Panc1 (cell line): ENCODE measurements at regions not wholly inside any gene's neighbourhood (a gene's known extent, or its start where the extent isn't known, plus 50 kb on each side); places are given as distances from the start of the nearest gene placed in this dataset.

Source experiments
- ATAC-seq: fragments of 200-7000 bp; cut with Tn5 transposase; 2 replicates; pipeline ENCODE4 v1.9.1; 2020; ENCODE audit warnings: mild to moderate bottlenecking, moderate library complexity
- BruUV-seq: library from RNA; stranded (reverse); fragments of 400-500 nt; replicated peaks from 2 replicates; lab custom pipeline; 2021; lab: Mats Ljungman, UMichigan
- CTCF ChIA-PET: fragments of 300-600 bp; sonication (Branson Sonifier 250); formaldehyde crosslinking; loops from one replicate; lab custom pipeline; 2022; ENCODE audit warnings: antibody characterized with exemption; lab: Charles Lee
- POLR2A ChIA-PET: fragments of 300-600 bp; sonication (Branson Sonifier 250); formaldehyde crosslinking; loops from one replicate; lab custom pipeline; 2022; ENCODE audit warnings: antibody characterized with exemption; lab: Charles Lee
- DNase-seq: peaks from one replicate; pipeline ENCODE4 v3.0.0-alpha.2; 2010; ENCODE audit warnings: low read depth, low spot score
- H3K27ac ChIP-seq: 2 replicates; pipeline ENCODE4 v1.5.1; 2011; ENCODE audit warnings: mild to moderate bottlenecking, low read length, inconsistent platforms
- H3K27me3 ChIP-seq: fragments of 200-500 bp; sonication (Bioruptor generic); 2 replicates; pipeline ENCODE4 v1.6.0; 2014; ENCODE audit warnings: low read length, inconsistent platforms; ENCODE audit not compliant: control insufficient read depth, insufficient read depth
- H3K36me3 ChIP-seq: fragments of 200-500 bp; sonication (Bioruptor generic); 2 replicates; pipeline ENCODE4 v1.5.1; 2014; ENCODE audit warnings: inconsistent platforms, mild to moderate bottlenecking, low read length, moderate library complexity; ENCODE audit not compliant: control insufficient read depth, insufficient read depth
- H3K4me1 ChIP-seq: 2 replicates; pipeline ENCODE4 v1.5.1; 2011; ENCODE audit warnings: inconsistent platforms, mild to moderate bottlenecking, low read length, moderate library complexity; ENCODE audit not compliant: control insufficient read depth, insufficient read depth
- H3K4me3 ChIP-seq, 2 experiments: 2 replicates each; pipeline ENCODE4 v1.5.1; 2011 to 2012; ENCODE audit warnings: low read depth in 2 of 2, low read length in 2 of 2, mild to moderate bottlenecking in 2 of 2, inconsistent platforms in 1 of 2, moderate library complexity in 1 of 2
- H3K9me3 ChIP-seq: fragments of 200-500 bp; sonication (Bioruptor generic); 2 replicates; pipeline ENCODE4 v1.5.1; 2014; ENCODE audit warnings: low read depth, mild to moderate bottlenecking, inconsistent platforms, low read length, moderate library complexity; ENCODE audit not compliant: control insufficient read depth, insufficient read depth
- POLR2AphosphoS5 ChIP-seq: IDR thresholded peaks from 2 replicates; pipeline ENCODE4 v1.6.1; 2012; ENCODE audit warnings: mild to moderate bottlenecking, low read depth, low read length, moderate library complexity
- SIN3A ChIP-seq: IDR thresholded peaks from 2 replicates; pipeline ENCODE4 v1.6.1; 2012; ENCODE audit warnings: low read depth, mild to moderate bottlenecking, low read length, moderate library complexity, borderline replicate concordance; ENCODE audit not compliant: insufficient read depth
- TCF7L2 ChIP-seq: IDR thresholded peaks from 2 replicates; pipeline ENCODE4 v1.6.1; 2011; ENCODE audit warnings: mild to moderate bottlenecking, low read depth, low read length, inconsistent platforms
- in situ Hi-C: cut with HindIII; loops from 2 replicates; pipeline ENCODE4 v1.10.0; 2016; ENCODE audit warnings: low sequenced_read_pairs, low pct_unique_long_range_greater_than_20kb
- intact Hi-C: fragments of 100-400 bp; cut with micrococcal nuclease; formaldehyde crosslinking; loops from one replicate; pipeline ENCODE4 v1.10.0; 2022; ENCODE audit not compliant: unreplicated experiment
- TF ChIP-seq, protein P1 (sequence below), 2 experiments: IDR thresholded peaks; 2 replicates each; pipeline ENCODE4 v1.6.1; 2011 to 2012; ENCODE audit warnings: low read depth in 2 of 2, control low read depth in 1 of 2, low read length in 1 of 2, mild to moderate bottlenecking in 1 of 2, moderate library complexity in 1 of 2; ENCODE audit not compliant: insufficient read depth in 1 of 2
- TF ChIP-seq, protein P2 (sequence below): fragments of 450-650 bp; IDR thresholded peaks from 2 replicates; pipeline ENCODE4 v1.5.1; 2017; ENCODE audit warnings: mild to moderate bottlenecking

DNA sequence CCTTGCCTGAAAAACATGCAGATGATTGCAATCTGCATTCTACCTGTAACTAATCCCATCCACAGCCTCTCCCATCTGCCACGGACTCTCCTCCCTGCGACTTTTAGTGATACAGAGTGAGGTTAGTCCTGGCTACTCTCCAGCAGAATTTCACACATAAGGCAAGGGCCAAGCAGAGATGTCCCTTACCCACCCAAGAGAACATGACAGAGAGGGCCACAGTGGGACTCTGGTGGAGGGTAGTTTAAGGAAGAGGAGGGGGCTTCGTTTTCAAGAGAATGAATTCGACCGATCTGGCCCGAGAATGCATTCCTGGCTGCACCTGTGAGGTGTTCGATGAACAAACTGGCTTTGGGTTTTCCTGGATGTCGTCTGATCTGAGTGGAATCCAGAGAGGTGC, 87.5 kb upstream of the SIM2 start:
- ATAC-seq (no peak), DNase-seq (no peak)
- Histone ChIP-seq H3K4me3 (no peak overlapping the region), H3K9me3 (no peaks in the 10 kb centered on the region), H3K27me3 (peaks cover 13% of the 10 kb centered on the region), H3K36me3 (no peaks in the 10 kb centered on the region), H3K4me1 (no peaks in the 10 kb centered on the region), H3K27ac (no peak overlapping the region)
- TF ChIP-seq, protein P1, sequence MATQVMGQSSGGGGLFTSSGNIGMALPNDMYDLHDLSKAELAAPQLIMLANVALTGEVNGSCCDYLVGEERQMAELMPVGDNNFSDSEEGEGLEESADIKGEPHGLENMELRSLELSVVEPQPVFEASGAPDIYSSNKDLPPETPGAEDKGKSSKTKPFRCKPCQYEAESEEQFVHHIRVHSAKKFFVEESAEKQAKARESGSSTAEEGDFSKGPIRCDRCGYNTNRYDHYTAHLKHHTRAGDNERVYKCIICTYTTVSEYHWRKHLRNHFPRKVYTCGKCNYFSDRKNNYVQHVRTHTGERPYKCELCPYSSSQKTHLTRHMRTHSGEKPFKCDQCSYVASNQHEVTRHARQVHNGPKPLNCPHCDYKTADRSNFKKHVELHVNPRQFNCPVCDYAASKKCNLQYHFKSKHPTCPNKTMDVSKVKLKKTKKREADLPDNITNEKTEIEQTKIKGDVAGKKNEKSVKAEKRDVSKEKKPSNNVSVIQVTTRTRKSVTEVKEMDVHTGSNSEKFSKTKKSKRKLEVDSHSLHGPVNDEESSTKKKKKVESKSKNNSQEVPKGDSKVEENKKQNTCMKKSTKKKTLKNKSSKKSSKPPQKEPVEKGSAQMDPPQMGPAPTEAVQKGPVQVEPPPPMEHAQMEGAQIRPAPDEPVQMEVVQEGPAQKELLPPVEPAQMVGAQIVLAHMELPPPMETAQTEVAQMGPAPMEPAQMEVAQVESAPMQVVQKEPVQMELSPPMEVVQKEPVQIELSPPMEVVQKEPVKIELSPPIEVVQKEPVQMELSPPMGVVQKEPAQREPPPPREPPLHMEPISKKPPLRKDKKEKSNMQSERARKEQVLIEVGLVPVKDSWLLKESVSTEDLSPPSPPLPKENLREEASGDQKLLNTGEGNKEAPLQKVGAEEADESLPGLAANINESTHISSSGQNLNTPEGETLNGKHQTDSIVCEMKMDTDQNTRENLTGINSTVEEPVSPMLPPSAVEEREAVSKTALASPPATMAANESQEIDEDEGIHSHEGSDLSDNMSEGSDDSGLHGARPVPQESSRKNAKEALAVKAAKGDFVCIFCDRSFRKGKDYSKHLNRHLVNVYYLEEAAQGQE (IDR thresholded peaks at IDR 0.05; ENCODE audit: insufficient read depth in 1 of 2, low read depth in 2 of 2, low read length in 1 of 2) = no peak
- TF ChIP-seq, protein P2, sequence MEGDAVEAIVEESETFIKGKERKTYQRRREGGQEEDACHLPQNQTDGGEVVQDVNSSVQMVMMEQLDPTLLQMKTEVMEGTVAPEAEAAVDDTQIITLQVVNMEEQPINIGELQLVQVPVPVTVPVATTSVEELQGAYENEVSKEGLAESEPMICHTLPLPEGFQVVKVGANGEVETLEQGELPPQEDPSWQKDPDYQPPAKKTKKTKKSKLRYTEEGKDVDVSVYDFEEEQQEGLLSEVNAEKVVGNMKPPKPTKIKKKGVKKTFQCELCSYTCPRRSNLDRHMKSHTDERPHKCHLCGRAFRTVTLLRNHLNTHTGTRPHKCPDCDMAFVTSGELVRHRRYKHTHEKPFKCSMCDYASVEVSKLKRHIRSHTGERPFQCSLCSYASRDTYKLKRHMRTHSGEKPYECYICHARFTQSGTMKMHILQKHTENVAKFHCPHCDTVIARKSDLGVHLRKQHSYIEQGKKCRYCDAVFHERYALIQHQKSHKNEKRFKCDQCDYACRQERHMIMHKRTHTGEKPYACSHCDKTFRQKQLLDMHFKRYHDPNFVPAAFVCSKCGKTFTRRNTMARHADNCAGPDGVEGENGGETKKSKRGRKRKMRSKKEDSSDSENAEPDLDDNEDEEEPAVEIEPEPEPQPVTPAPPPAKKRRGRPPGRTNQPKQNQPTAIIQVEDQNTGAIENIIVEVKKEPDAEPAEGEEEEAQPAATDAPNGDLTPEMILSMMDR = no peak
- TF ChIP-seq TCF7L2 = no peak
- no peak for TF ChIP-seq POLR2AphosphoS5
- TF ChIP-seq SIN3A = no peak
- CTCF ChIA-PET = no interaction called here
- POLR2A ChIA-PET = no interaction called here
- intact Hi-C loops = no loop called here
- BruUV-seq = no TSS peak
- in situ Hi-C loops = no loop called here

DNA sequence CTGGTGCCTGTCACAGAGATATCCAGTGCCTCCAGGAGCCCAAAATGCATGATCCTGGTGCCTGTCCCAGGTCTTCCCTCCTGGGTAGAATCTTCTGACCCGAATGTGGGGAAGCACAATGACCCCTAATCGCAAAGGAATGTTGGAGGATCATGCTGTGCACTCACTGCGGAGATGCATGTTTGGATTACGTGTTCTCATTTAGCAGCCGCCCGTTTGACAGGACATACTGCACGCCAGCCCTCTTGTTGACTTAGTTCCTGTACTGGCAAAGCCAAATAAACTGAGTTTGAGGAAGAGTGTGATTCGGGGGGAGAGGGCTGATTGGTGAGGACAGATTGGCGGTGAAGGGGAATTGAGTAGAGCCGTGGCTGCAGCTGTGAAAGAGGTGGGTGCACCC, 85.9 kb upstream of the SIM2 start:
- intact Hi-C loops = no loop called here
- Histone ChIP-seq H3K27me3 (peaks cover 13% of the 10 kb centered on the region), H3K27ac (no peak overlapping the region), H3K9me3 (no peaks in the 10 kb centered on the region), H3K36me3 (no peaks in the 10 kb centered on the region), H3K4me1 (no peaks in the 10 kb centered on the region), H3K4me3 (no peak overlapping the region)
- in situ Hi-C loops = no loop called here
- TF ChIP-seq, protein P1 (IDR thresholded peaks at IDR 0.05; ENCODE audit: insufficient read depth in 1 of 2, low read depth in 2 of 2, low read length in 1 of 2) = no peak
- TF ChIP-seq TCF7L2 = no peak
- TF ChIP-seq SIN3A = no peak
- no peak for TF ChIP-seq POLR2AphosphoS5
- TF ChIP-seq, protein P2 = no peak
- ATAC-seq (no peak), DNase-seq (no peak)
- POLR2A ChIA-PET = no interaction called here
- CTCF ChIA-PET = no interaction called here
- BruUV-seq = no TSS peak
